ENCODE measurements at regions not wholly inside any gene's neighbourhood (a gene's known extent, or its start where the extent isn't known, plus 50 kb on each side); places are given as distances from the start of the nearest gene placed in this dataset.

DNA sequence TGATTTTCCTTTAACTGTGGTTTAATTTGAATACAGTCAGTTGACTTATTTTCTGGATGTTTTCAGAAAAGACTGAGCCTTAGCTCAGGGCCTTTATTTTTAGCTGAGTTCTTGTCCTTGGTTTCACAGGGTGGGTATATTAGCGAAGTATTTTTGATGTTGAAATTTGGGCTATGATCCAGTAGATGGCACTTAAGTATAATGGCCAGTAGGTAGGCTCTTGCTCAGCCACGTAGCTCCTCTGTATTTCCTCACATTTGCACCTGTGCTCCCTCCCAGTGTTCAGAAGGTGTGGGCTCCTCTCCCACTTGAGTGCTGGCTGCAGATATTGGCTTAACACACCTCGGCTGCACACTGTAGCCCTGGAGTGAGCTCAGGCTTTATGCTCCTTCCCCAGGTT, 549.9 kb upstream of the AMOT start:
- Histone ChIP-seq H3K4me1 (replicated peaks in 1 of 2; ENCODE audit: control insufficient read depth in 2 of 2, insufficient read depth in 2 of 2, low read length in 2 of 2) (no peaks in the 10 kb centered on the region), H3K4me2 (ENCODE audit: insufficient read depth, low read length) (no peak overlapping the region), H3K4me3 (no peak overlapping the region), H3K9me3 (replicated peaks; ENCODE audit: control insufficient read depth, insufficient read depth, low read depth, low read length) (no peaks in the 10 kb centered on the region), H3K9ac (ENCODE audit: insufficient read depth in 1 of 2, low read depth in 2 of 2, low read length in 2 of 2) (no peak overlapping the region), H3K27me3 (ENCODE audit: control insufficient read depth in 2 of 2, insufficient read depth in 2 of 2, low read length in 2 of 2) (no peaks in the 10 kb centered on the region; a peak in 1 of 5 replicates), H3K27ac (ENCODE audit: extremely low read depth, low read depth, low read length) (no peak overlapping the region), H3K9me1 (ENCODE audit: control insufficient read depth, insufficient read depth, low read length) (no peaks in the 10 kb centered on the region), H3K79me2 (ENCODE audit: control insufficient read depth, insufficient read depth, low read length) (no peaks in the 10 kb centered on the region), H3K36me3 (ENCODE audit: control insufficient read depth, insufficient read depth, low read length) (no peaks in the 10 kb centered on the region), H4K20me1 (replicated peaks; ENCODE audit: control insufficient read depth, insufficient read depth, low read length) (no peaks in the 10 kb centered on the region), H2AFZ (ENCODE audit: low read depth, low read length) (no peak overlapping the region)
- WGBS (ENCODE audit: insufficient coverage, low coverage, missing lambda C conversion rate): 5% methylated on average over 3 of the region's 3 CpGs
- intact Hi-C loops (cut with micrococcal nuclease) (no loop called here), in situ Hi-C loops (cut with MboI) (no loop called here)
- no peak for DNase-seq (ENCODE audit: extremely low read depth in 1 of 4, low spot score in 3 of 4)
- ChIA-PET CTCF (ENCODE audit: low intra/inter-chr PET ratio) (no interaction called here), POLR2A (no interaction called here)
- no peak for ATAC-seq
- no peak for TF ChIP-seq HNRNPL (IDR thresholded peaks at IDR 0.05; ENCODE audit: low read depth, low read length)
- TF ChIP-seq PPARD (CRISPR knock-in tag; IDR thresholded peaks at IDR 0.05): no peak
- TF ChIP-seq FOXK2 (conservative IDR thresholded peaks at IDR 0.05 in 1 of 2, IDR thresholded peaks at IDR 0.05 in 1 of 2; ENCODE audit: low read depth in 2 of 2): no peak
- no peak for TF ChIP-seq ATF7 (IDR thresholded peaks at IDR 0.05)
- no peak for TF ChIP-seq PKNOX1 (IDR thresholded peaks at IDR 0.05)
- TF ChIP-seq RBM34 (IDR thresholded peaks at IDR 0.05; ENCODE audit: borderline replicate concordance, insufficient read depth, low read length): no peak
- no peak for TF ChIP-seq TBP (optimal IDR thresholded peaks at IDR 0.05; ENCODE audit: low read depth, low read length)
- no peak for TF ChIP-seq MED1 (CRISPR knock-in tag; IDR thresholded peaks at IDR 0.05; ENCODE audit: borderline replicate concordance)
- no peak for TF ChIP-seq EZH2 (IDR thresholded peaks at IDR 0.05; ENCODE audit: borderline replicate concordance, low read depth, low read length)
- TF ChIP-seq SMAD4 (CRISPR knock-in tag; conservative IDR thresholded peaks at IDR 0.05): no peak
- no peak for TF ChIP-seq TCF15 (CRISPR knock-in tag; IDR thresholded peaks at IDR 0.05)
- no peak for TF ChIP-seq L3MBTL2 (IDR thresholded peaks at IDR 0.05)
- no peak for TF ChIP-seq ZKSCAN1 (IDR thresholded peaks at IDR 0.05; ENCODE audit: low read depth, low read length)
- FAIRE-seq: no peak
- no TSS peak for BruUV-seq (replicated peaks)

All from K562 (cell line).